GM12878 (cell line): ENCODE measurements at regions not wholly inside any gene's neighbourhood (a gene's known extent, or its start where the extent isn't known, plus 50 kb on each side); places are given as distances from the start of the nearest gene placed in this dataset.

ENCODE experiments used
- ATAC-seq: fragments of 200-7000 bp; cut with Tn5 transposase; 3 replicates; pipeline ENCODE4 v1.9.1; 2020; ENCODE audit warnings: mild to moderate bottlenecking, moderate library complexity
- BruUV-seq: library from RNA; stranded (reverse); fragments of 400-500 nt; replicated peaks from 2 replicates; lab custom pipeline; 2021; lab: Mats Ljungman, UMichigan
- CTCF ChIA-PET: fragments of 300-600 bp; sonication (Branson Sonifier 250); formaldehyde crosslinking; extraction: SDS; loops from one replicate; lab custom pipeline; 2021; ENCODE audit warnings: inconsistent platforms; lab: Yijun Ruan, JAX
- POLR2A ChIA-PET: fragments of 350-600 bp; formaldehyde crosslinking; extraction: SDS; loops from one replicate; lab custom pipeline; 2021; ENCODE audit warnings: inconsistent platforms; lab: Charles Lee
- RAD21 ChIA-PET: fragments of 300-600 bp; sonication (Branson Sonifier 250); formaldehyde crosslinking; loops from one replicate; lab custom pipeline; 2023; ENCODE audit warnings: antibody characterized with exemption; ENCODE audit not compliant: unreplicated experiment; lab: Charles Lee
- SMC1A ChIA-PET: fragments of 300-600 bp; sonication (Branson Sonifier 250); formaldehyde crosslinking; loops from one replicate; lab custom pipeline; 2023; ENCODE audit not compliant: unreplicated experiment, uncharacterized antibody; lab: Charles Lee
- DNase-seq: peaks from one replicate; pipeline ENCODE4 v3.0.0-alpha.2; 2011; ENCODE audit warnings: low read depth, low spot score
- FAIRE-seq: peaks from 3 replicates; lab custom pipeline; 2011; peaks lifted over from hg19 to GRCh38; lab: Jason Lieb, UNC
- H2AFZ ChIP-seq: 2 replicates; pipeline ENCODE4 v1.6.0; 2011; ENCODE audit warnings: low read depth, low read length, control low read depth; ENCODE audit not compliant: control insufficient read depth
- H3K27ac ChIP-seq: 2 replicates; pipeline ENCODE4 v1.5.1; 2011; ENCODE audit warnings: control low read depth; ENCODE audit not compliant: control insufficient read depth, insufficient read depth
- H3K27me3 ChIP-seq, 2 experiments: replicated peaks in 1 of 2; 2 replicates each; pipeline versions ENCODE4 v1.6.0 to v1.6.1; 2011; ENCODE audit warnings: low read length in 1 of 2; ENCODE audit not compliant: control insufficient read depth in 2 of 2, insufficient read depth in 2 of 2
- H3K36me3 ChIP-seq, 2 experiments: 2 replicates each; pipeline ENCODE4 v1.5.1; 2011; ENCODE audit warnings: low read length in 1 of 2; ENCODE audit not compliant: control insufficient read depth in 2 of 2, insufficient read depth in 2 of 2
- H3K4me1 ChIP-seq: 2 replicates; pipeline ENCODE4 v1.6.1; 2011; ENCODE audit warnings: mild to moderate bottlenecking, low read length, moderate library complexity, mixed read lengths; ENCODE audit not compliant: control insufficient read depth, insufficient read depth
- H3K4me2 ChIP-seq: 2 replicates; pipeline ENCODE4 v1.6.0; 2011; ENCODE audit warnings: control low read depth; ENCODE audit not compliant: control insufficient read depth, insufficient read depth
- H3K4me3 ChIP-seq: fragments of 200-600 bp; sonication (generic); 2 replicates; pipeline ENCODE4 v1.5.1; 2016
- H3K79me2 ChIP-seq: 2 replicates; pipeline ENCODE4 v1.6.0; 2011; ENCODE audit warnings: low read length; ENCODE audit not compliant: control insufficient read depth, insufficient read depth
- H3K9ac ChIP-seq: 2 replicates; pipeline ENCODE4 v1.8.0; 2011; ENCODE audit warnings: low read length, control low read depth, mixed read lengths; ENCODE audit not compliant: control insufficient read depth, insufficient read depth
- H3K9me3 ChIP-seq: replicated peaks from 3 replicates; pipeline ENCODE4 v1.5.1; 2011; ENCODE audit warnings: mild to moderate bottlenecking, low read length; ENCODE audit not compliant: control insufficient read depth, insufficient read depth
- H4K20me1 ChIP-seq: 2 replicates; pipeline ENCODE4 v1.6.0; 2011; ENCODE audit not compliant: control insufficient read depth, insufficient read depth
- SREBF2 ChIP-seq: IDR thresholded peaks from 2 replicates; pipeline ENCODE4 v1.6.1; 2012; ENCODE audit warnings: mild to moderate bottlenecking, low read length
- WGBS: methylation state at CpG from one replicate; pipeline ENCODE4 v1.1.6; 2016; ENCODE audit warnings: low lambda C conversion rate; ENCODE audit not compliant: insufficient replicate concordance, insufficient coverage; ENCODE audit errors: missing lambda C conversion rate; 5-methylcytosine and 5-hydroxymethylcytosine counted together
- in situ Hi-C: fragments of 300-500 bp; cut with MboI; formaldehyde crosslinking; loops from 9 replicates; pipeline ENCODE4 v1.14.3; 2018; ENCODE audit warnings: mixed read lengths
- intact Hi-C: fragments of 100-400 bp; cut with micrococcal nuclease; formaldehyde crosslinking; loops from one replicate; pipeline ENCODE4 v1.14.2; 2022; ENCODE audit not compliant: unreplicated experiment
- TF ChIP-seq, protein P1 (sequence below): IDR thresholded peaks from 2 replicates; pipeline ENCODE4 v1.6.1; 2012; ENCODE audit warnings: mild to moderate bottlenecking, low read depth, low read length
- TF ChIP-seq, protein P2 (sequence below): fragments of 450-650 bp; IDR thresholded peaks from 2 replicates; pipeline ENCODE4 v1.6.1; 2017; ENCODE audit warnings: low read depth, mild to moderate bottlenecking, moderate library complexity

DNA sequence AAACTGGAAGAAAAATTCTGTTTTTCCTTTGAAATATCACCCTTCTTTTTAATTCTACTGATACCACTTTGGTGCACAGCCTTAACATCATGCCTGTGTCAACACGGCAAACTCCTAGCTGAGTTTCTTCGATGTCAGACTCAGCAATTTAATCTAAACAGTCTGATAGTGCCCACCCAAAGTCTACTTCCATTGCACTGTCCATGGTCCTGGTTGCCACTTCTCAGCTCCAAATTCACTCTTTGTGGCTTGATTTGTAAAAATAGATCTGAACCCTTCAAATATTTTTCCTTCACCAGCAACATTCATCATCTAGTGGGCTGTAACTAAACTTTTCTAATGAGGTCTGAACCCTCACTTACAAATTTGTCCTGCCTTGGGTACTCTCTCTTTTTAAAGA, 107.8 kb downstream of the NUDT12 start:
- no peak for DNase-seq
- Histone ChIP-seq H3K9me3 (no peaks in the 10 kb centered on the region), H2AFZ (no peak overlapping the region), H3K27me3 (no peaks in the 10 kb centered on the region), H3K4me3 (no peak overlapping the region), H3K9ac (no peak overlapping the region), H3K27ac (no peak overlapping the region), H3K79me2 (no peaks in the 10 kb centered on the region), H3K36me3 (no peaks in the 10 kb centered on the region), H4K20me1 (no peaks in the 10 kb centered on the region), H3K4me2 (no peak overlapping the region), H3K4me1 (no peaks in the 10 kb centered on the region)
- TF ChIP-seq, protein P1, sequence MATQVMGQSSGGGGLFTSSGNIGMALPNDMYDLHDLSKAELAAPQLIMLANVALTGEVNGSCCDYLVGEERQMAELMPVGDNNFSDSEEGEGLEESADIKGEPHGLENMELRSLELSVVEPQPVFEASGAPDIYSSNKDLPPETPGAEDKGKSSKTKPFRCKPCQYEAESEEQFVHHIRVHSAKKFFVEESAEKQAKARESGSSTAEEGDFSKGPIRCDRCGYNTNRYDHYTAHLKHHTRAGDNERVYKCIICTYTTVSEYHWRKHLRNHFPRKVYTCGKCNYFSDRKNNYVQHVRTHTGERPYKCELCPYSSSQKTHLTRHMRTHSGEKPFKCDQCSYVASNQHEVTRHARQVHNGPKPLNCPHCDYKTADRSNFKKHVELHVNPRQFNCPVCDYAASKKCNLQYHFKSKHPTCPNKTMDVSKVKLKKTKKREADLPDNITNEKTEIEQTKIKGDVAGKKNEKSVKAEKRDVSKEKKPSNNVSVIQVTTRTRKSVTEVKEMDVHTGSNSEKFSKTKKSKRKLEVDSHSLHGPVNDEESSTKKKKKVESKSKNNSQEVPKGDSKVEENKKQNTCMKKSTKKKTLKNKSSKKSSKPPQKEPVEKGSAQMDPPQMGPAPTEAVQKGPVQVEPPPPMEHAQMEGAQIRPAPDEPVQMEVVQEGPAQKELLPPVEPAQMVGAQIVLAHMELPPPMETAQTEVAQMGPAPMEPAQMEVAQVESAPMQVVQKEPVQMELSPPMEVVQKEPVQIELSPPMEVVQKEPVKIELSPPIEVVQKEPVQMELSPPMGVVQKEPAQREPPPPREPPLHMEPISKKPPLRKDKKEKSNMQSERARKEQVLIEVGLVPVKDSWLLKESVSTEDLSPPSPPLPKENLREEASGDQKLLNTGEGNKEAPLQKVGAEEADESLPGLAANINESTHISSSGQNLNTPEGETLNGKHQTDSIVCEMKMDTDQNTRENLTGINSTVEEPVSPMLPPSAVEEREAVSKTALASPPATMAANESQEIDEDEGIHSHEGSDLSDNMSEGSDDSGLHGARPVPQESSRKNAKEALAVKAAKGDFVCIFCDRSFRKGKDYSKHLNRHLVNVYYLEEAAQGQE = peak; percentile 69
- no peak for TF ChIP-seq SREBF2
- TF ChIP-seq, protein P2, sequence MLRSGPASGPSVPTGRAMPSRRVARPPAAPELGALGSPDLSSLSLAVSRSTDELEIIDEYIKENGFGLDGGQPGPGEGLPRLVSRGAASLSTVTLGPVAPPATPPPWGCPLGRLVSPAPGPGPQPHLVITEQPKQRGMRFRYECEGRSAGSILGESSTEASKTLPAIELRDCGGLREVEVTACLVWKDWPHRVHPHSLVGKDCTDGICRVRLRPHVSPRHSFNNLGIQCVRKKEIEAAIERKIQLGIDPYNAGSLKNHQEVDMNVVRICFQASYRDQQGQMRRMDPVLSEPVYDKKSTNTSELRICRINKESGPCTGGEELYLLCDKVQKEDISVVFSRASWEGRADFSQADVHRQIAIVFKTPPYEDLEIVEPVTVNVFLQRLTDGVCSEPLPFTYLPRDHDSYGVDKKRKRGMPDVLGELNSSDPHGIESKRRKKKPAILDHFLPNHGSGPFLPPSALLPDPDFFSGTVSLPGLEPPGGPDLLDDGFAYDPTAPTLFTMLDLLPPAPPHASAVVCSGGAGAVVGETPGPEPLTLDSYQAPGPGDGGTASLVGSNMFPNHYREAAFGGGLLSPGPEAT = no peak
- RAD21 ChIA-PET = no interaction called here
- ATAC-seq = no peak
- CTCF ChIA-PET = interaction anchor here (0.6 to 1.0 kb wide), 2 partner anchors 16 to 230 kb away, joined by 3 read pairs; no protein-coding TSS in a partner anchor
- BruUV-seq = no TSS peak
- in situ Hi-C loops (no loop called here), intact Hi-C loops (no loop called here)
- 70% methylated on average over 2 of the region's 2 CpGs for WGBS
- SMC1A ChIA-PET = no interaction called here
- POLR2A ChIA-PET = no interaction called here
- no peak for FAIRE-seq
